ENCODE measurements at regions not wholly inside any gene's neighbourhood (a gene's known extent, or its start where the extent isn't known, plus 50 kb on each side); places are given as distances from the start of the nearest gene placed in this dataset.

GRCh38 chr3:56979791-56980190 lies 80.7 kb upstream of the SPATA12 start:
- TF ChIP-seq CTCF (conservative IDR thresholded peaks at IDR 0.05; ENCODE audit: low read depth, low read length): no peak
- H3K4me3 ChIP-seq (ENCODE audit: low read depth, low read length): no peak overlapping the region
- no peak for DNase-seq (ENCODE audit: low read depth)

- TF ChIP-seq CTCF (conservative IDR thresholded peaks at IDR 0.05; ENCODE audit: low read depth, low read length): no peak
- H3K4me3 ChIP-seq (ENCODE audit: low read depth, low read length): no peak overlapping the region
- no peak for DNase-seq (ENCODE audit: low read depth)
Measured at GRCh38 chr3:56977561-56977889, 82.9 kb upstream of the SPATA12 start.

GRCh38 chr3:56976651-56977560 lies 83.6 kb upstream of the SPATA12 start:
- no peak for DNase-seq (ENCODE audit: low read depth)
- TF ChIP-seq CTCF (conservative IDR thresholded peaks at IDR 0.05; ENCODE audit: low read depth, low read length): no peak

DNA sequence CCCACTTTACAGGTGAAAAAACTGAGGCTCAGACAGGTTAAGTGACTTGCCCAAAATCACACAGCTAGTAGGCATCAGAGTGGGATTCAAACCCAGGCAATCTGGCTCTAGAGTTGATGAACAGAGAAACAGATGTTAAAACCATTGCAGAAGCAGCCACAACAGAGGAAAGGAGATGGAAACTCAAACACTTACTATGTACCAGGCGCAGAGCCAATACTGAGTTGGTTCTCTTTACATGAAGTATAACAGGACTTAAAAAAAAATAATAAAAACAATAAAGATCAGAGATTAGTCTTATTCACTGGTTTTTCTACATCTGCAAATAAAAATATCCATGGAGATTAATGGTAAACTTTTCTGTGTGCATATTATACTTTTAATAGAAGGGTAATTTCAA lies 84.9 kb upstream of the SPATA12 start:
- no peak for DNase-seq (ENCODE audit: low read depth)
- no peak overlapping the region for H3K4me3 ChIP-seq (ENCODE audit: low read depth, low read length)
- TF ChIP-seq CTCF (conservative IDR thresholded peaks at IDR 0.05; ENCODE audit: low read depth, low read length): no peak

More at GRCh38 chr3:56976651-56977560, 83.6 kb upstream of the SPATA12 start:
- no peak overlapping the region for H3K4me3 ChIP-seq (ENCODE audit: low read depth, low read length)

- H3K4me3 ChIP-seq (ENCODE audit: low read depth, low read length): no peak overlapping the region
- no peak for DNase-seq (ENCODE audit: low read depth)
- TF ChIP-seq CTCF (conservative IDR thresholded peaks at IDR 0.05; ENCODE audit: low read depth, low read length): no peak
Measured at GRCh38 chr3:56974247-56974930, 86.1 kb upstream of the SPATA12 start.

DNA sequence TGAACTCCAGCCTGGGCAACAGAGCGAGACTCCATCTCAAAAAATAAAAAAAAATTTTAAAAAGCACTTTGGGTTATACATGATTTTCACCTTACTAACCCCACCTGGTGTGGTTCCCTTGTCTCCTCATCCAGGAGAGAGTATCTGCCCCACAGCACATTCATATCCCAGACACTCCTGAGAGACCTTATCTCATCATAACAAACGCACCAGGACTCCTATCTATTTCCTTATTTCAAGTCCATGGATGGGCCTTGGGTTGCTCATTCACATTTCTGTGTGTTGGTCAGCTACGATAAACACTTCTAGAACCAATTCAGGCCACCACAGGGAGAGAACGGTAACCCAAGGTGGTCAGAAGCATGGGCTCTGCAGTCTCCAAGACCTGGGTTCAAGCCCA lies 88.6 kb upstream of the SPATA12 start:
- TF ChIP-seq CTCF (conservative IDR thresholded peaks at IDR 0.05; ENCODE audit: low read depth, low read length): no peak
- DNase-seq (ENCODE audit: low read depth): no peak
- H3K4me3 ChIP-seq (ENCODE audit: low read depth, low read length): no peak overlapping the region

All from epithelial cell of proximal tubule (primary cell).